Ishikawa (cell line): ENCODE measurements at regions not wholly inside any gene's neighbourhood (a gene's known extent, or its start where the extent isn't known, plus 50 kb on each side); places are given as distances from the start of the nearest gene placed in this dataset.

ENCODE experiments used
- CEBPB ChIP-seq: IDR thresholded peaks from 2 replicates; pipeline ENCODE4 v1.6.1; 2012
- CREB1 ChIP-seq: IDR thresholded peaks from 2 replicates; pipeline ENCODE4 v1.6.1; 2012; ENCODE audit warnings: low read depth
- EGR1 ChIP-seq: IDR thresholded peaks from 2 replicates; pipeline ENCODE4 v1.6.1; 2012
- EP300 ChIP-seq: IDR thresholded peaks from 2 replicates; pipeline ENCODE4 v1.6.1; 2012; ENCODE audit warnings: borderline replicate concordance
- FOXM1 ChIP-seq: IDR thresholded peaks from 2 replicates; pipeline ENCODE4 v1.6.1; 2012; ENCODE audit warnings: low read depth, borderline replicate concordance
- NFIC ChIP-seq: IDR thresholded peaks from 2 replicates; pipeline ENCODE4 v1.6.1; 2012
- RAD21 ChIP-seq: IDR thresholded peaks from 2 replicates; pipeline ENCODE4 v1.6.1; 2012; ENCODE audit warnings: low read depth
- TAF1 ChIP-seq: IDR thresholded peaks from 2 replicates; pipeline ENCODE4 v1.6.1; 2012; ENCODE audit warnings: low read depth, mild to moderate bottlenecking
- TCF12 ChIP-seq: IDR thresholded peaks from 2 replicates; pipeline ENCODE4 v1.6.1; 2012; ENCODE audit warnings: low read depth
- TEAD4 ChIP-seq: IDR thresholded peaks from 2 replicates; pipeline ENCODE4 v1.6.1; 2012
- YY1 ChIP-seq: IDR thresholded peaks from 2 replicates; pipeline ENCODE4 v1.6.1; 2012; ENCODE audit warnings: low read depth
- ZBTB7A ChIP-seq: IDR thresholded peaks from 2 replicates; pipeline ENCODE4 v1.6.1; 2012; ENCODE audit warnings: low read depth
- TF ChIP-seq, protein P1 (sequence below): IDR thresholded peaks from 2 replicates; pipeline ENCODE4 v1.6.1; 2012
- TF ChIP-seq, protein P2 (sequence below): IDR thresholded peaks from 2 replicates; pipeline ENCODE4 v1.6.1; 2012
- TF ChIP-seq, protein P3 (sequence below): IDR thresholded peaks from 2 replicates; pipeline ENCODE4 v1.6.1; 2012; ENCODE audit warnings: low read depth, mild to moderate bottlenecking

DNA sequence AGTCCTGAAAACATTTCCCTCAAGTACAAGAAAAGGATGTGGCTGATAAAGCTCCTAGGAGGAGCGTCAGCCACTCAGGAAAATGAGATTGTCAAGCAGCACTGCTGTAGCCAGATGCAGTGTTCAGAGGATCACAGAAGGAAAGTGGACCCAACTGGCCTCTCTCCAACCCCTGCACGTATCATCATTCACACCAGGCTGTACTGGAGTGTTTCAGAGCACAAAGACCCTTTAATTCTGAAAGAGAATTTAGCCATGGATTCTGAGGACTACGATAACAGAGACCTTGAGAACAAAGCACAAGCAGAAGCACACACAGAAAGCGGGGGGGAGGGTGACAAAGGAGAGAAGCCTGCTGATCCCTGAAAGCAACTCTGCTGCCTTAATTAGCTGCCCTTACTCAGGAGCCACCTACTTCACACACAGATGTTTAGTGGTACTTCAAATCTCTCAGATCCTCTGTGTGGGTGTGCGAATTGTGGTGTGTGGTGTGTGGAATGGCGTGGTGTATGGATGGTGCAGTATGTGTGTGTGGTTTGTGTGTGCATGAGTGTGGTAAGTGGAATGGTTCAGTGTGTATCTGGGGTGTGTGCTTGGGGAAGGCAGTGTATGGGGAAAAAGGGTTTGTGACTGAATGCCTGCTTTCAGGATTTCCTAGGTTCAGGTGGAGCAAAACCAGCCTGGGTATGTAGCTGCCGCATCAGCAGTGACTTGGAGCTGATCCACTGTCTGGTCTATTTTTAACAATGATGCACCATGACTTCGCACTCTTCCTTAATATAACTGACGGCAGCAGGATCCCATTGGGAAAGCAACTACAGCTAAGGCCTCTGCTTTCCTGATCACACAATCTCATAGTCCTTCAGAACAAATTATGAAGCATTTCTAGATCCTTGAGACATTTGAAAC, 192.5 kb downstream of the RSL24D1 start:
- TF ChIP-seq, protein P1, sequence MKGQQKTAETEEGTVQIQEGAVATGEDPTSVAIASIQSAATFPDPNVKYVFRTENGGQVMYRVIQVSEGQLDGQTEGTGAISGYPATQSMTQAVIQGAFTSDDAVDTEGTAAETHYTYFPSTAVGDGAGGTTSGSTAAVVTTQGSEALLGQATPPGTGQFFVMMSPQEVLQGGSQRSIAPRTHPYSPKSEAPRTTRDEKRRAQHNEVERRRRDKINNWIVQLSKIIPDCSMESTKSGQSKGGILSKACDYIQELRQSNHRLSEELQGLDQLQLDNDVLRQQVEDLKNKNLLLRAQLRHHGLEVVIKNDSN: no peak

DNA sequence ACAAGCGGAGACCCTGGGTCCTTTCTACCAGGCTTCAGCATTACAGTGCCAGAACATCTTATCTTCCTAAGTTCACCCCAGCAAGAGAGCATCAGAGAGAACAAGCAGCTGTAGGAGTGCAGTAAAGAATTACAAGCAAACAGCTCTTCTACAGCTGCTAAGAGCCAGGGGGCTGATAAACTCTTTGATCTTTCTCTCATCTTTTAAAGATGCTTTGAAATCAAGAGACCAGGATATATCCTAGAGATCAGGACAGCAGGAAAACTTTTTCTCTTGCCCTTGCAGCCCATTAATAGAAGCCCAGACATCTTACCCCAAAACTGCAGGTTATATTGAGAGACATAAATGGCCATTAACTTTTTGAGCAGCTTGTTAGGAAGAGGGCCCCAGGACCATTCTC, 198.1 kb downstream of the RSL24D1 start:
- TF ChIP-seq TEAD4 (no peak), EP300 (no peak), FOXM1 (no peak), CREB1 (no peak)

DNA sequence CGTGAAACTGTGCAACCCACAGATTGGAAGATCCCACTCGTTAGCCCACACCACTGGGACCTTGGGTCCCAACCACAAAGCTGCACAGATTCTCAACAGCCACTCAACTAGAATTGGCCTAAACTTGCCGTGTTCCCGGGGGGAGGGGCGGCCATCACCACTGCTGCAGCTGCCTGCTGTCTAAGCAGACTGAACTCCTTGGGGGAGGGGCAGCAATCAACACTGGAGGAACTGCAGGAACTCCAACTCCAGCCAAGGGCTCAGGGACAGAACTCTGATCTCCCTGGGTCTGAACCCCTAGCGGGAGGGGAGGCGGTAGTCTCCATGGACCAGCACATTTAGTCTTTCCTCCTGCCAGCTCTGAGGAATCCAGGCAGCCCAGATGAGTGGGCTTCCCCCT, 205.9 kb downstream of the RSL24D1 start:
- no peak for TF ChIP-seq CEBPB
- no peak for TF ChIP-seq NFIC
- TF ChIP-seq TEAD4: no peak
- no peak for TF ChIP-seq ZBTB7A
- TF ChIP-seq YY1: no peak
- TF ChIP-seq, protein P2, sequence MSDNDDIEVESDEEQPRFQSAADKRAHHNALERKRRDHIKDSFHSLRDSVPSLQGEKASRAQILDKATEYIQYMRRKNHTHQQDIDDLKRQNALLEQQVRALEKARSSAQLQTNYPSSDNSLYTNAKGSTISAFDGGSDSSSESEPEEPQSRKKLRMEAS: no peak
- TF ChIP-seq, protein P1: no peak
- TF ChIP-seq, protein P3, sequence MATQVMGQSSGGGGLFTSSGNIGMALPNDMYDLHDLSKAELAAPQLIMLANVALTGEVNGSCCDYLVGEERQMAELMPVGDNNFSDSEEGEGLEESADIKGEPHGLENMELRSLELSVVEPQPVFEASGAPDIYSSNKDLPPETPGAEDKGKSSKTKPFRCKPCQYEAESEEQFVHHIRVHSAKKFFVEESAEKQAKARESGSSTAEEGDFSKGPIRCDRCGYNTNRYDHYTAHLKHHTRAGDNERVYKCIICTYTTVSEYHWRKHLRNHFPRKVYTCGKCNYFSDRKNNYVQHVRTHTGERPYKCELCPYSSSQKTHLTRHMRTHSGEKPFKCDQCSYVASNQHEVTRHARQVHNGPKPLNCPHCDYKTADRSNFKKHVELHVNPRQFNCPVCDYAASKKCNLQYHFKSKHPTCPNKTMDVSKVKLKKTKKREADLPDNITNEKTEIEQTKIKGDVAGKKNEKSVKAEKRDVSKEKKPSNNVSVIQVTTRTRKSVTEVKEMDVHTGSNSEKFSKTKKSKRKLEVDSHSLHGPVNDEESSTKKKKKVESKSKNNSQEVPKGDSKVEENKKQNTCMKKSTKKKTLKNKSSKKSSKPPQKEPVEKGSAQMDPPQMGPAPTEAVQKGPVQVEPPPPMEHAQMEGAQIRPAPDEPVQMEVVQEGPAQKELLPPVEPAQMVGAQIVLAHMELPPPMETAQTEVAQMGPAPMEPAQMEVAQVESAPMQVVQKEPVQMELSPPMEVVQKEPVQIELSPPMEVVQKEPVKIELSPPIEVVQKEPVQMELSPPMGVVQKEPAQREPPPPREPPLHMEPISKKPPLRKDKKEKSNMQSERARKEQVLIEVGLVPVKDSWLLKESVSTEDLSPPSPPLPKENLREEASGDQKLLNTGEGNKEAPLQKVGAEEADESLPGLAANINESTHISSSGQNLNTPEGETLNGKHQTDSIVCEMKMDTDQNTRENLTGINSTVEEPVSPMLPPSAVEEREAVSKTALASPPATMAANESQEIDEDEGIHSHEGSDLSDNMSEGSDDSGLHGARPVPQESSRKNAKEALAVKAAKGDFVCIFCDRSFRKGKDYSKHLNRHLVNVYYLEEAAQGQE: no peak
- TF ChIP-seq EP300: no peak
- TF ChIP-seq FOXM1: no peak
- TF ChIP-seq RAD21: no peak
- TF ChIP-seq TAF1: no peak
- no peak for TF ChIP-seq CREB1
- TF ChIP-seq EGR1: no peak
- no peak for TF ChIP-seq TCF12

DNA sequence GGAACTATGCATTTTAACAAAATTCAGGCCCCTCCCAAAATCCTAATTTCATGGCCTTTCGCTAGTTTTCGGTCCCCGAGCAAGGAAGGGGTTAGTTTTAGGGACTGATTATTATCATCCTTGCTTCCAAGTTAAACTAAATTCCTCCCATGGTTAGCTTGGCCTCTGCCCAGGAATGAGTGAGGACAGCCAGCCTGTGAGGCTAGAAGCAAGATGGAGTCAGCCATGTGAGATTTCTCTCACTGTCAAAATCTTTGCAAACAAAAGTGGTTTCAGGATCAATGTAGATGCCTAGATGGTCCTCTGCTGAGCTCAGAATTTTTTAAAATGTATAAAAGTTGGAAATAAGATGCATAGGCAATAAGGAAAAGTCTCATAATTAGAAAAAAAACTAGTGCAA, 208.9 kb downstream of the RSL24D1 start:
- no peak for TF ChIP-seq YY1
- TF ChIP-seq TCF12: no peak
- TF ChIP-seq TEAD4: no peak
- TF ChIP-seq RAD21: no peak
- no peak for TF ChIP-seq NFIC
- TF ChIP-seq, protein P3: no peak
- TF ChIP-seq, protein P2: no peak
- no peak for TF ChIP-seq EP300
- no peak for TF ChIP-seq CREB1
- TF ChIP-seq, protein P1: no peak
- no peak for TF ChIP-seq FOXM1
- TF ChIP-seq TAF1: no peak

DNA sequence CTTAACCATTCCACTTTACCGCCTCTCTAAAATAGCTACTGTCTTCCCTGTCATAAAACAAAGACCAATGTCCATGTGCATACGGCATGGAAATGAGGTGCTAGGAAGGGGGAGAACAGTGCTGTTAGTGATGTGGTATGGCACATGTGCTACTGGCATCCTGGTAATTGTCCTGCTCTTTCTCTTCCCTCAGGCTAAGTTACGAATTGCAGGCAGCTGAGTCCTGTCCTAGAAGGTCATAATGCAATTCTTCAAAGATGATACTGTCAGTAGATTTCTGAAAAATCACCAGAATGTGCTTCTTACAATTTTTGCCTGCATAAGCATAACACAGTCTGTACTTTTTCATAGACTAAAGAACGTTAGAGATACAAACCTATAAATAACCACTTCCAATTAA, 216.8 kb downstream of the RSL24D1 start:
- TF ChIP-seq TCF12: no peak

DNA sequence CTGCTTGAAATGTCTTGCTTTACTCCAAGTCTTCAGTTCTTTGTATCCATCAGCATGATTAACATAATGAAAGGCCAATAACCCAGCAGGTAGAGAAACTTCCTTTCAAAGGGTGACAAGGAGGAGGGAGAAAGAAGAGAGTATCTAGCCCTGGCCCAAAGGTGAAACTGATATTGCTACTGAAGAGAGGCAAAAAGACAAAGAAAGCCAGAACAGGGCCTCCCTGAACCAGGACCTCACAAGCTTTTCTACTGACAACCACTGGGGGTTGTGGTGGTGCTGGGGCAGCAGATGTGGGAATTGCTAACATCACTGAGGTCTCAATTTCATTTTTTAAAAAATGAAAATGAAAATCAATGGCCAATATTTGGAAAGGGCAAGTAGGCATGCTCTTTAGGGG, 234.1 kb downstream of the RSL24D1 start:
- TF ChIP-seq NFIC: no peak
- no peak for TF ChIP-seq TAF1
- no peak for TF ChIP-seq ZBTB7A
- TF ChIP-seq EP300: no peak
- TF ChIP-seq EGR1: no peak
- TF ChIP-seq TEAD4: no peak
- no peak for TF ChIP-seq FOXM1
- no peak for TF ChIP-seq YY1
- TF ChIP-seq, protein P1: no peak
- no peak for TF ChIP-seq TCF12
- TF ChIP-seq, protein P2: no peak
- TF ChIP-seq CEBPB: no peak
- TF ChIP-seq, protein P3: no peak
- no peak for TF ChIP-seq CREB1
- no peak for TF ChIP-seq RAD21
